Thyroid gland (tissue), 4 donors: ENCODE measurements at regions not wholly inside any gene's neighbourhood (a gene's known extent, or its start where the extent isn't known, plus 50 kb on each side); places are given as distances from the start of the nearest gene placed in this dataset.
"Not testable (repeated sequence)": the region's sequence is repeated elsewhere in the genome, so short reads cannot be mapped to it uniquely, and the experiment has no call there.

Source experiments
- DNase-seq, 2 donors: peaks; one replicate each; pipeline ENCODE4 v3.0.0-alpha.2; 2019
- H3K27ac ChIP-seq, 3 donors: fragments of 200-600 bp; sonication (generic); 1 replicate in 2 of 3; 2 replicates in 1 of 3; pipeline ENCODE4 v1.5.1; 2016 to 2019; ENCODE audit warnings: mild to moderate bottlenecking in 1 of 3, moderate library complexity in 1 of 3
- H3K27me3 ChIP-seq: fragments of 200-600 bp; sonication (generic); one replicate; pipeline ENCODE4 v1.5.1; 2019
- H3K36me3 ChIP-seq, 2 donors: fragments of 200-600 bp; sonication (generic); one replicate each; pipeline ENCODE4 v1.5.1; 2016 to 2019
- H3K4me1 ChIP-seq, 2 donors: fragments of 200-600 bp; sonication (generic); one replicate each; pipeline ENCODE4 v1.5.1; 2017 to 2019
- H3K4me3 ChIP-seq, 3 donors: fragments of 200-600 bp; sonication (generic); replicated peaks in 1 of 3; 1 replicate in 2 of 3; 2 replicates in 1 of 3; pipeline ENCODE4 v1.5.1; 2016; ENCODE audit warnings: mild to moderate bottlenecking in 1 of 3
- H3K9me3 ChIP-seq: fragments of 200-600 bp; sonication (generic); one replicate; pipeline ENCODE4 v1.5.1; 2017
- CTCF ChIP-seq, 6 experiments: fragments of 200-600 bp in 3 of 6; fragments of 450-650 bp in 3 of 6; sonication (generic) in 3 of 6; IDR thresholded peaks; one replicate each; pipeline ENCODE4 v1.5.1; 2016 to 2019; ENCODE audit warnings: antibody characterized with exemption in 6 of 6, mild to moderate bottlenecking in 2 of 6, inconsistent platforms in 1 of 6, moderate library complexity in 1 of 6
- POLR2A ChIP-seq, 2 donors: fragments of 450-650 bp; IDR thresholded peaks; one replicate each; pipeline ENCODE4 v1.6.1; 2017; ENCODE audit warnings: antibody characterized with exemption in 2 of 2, mild to moderate bottlenecking in 2 of 2, moderate library complexity in 1 of 2
- WGBS, 2 donors: methylation state at CpG; one replicate each; pipeline ENCODE4 v1.1.5; 2017; 5-methylcytosine and 5-hydroxymethylcytosine counted together
- intact Hi-C: fragments of 100-400 bp; cut with DNase I; formaldehyde crosslinking; loops from one replicate; pipeline ENCODE4 v1.15.1; 2023

GRCh38 chr22:23481369-23481768 lies 98.7 kb downstream of the IGLL1 start:
- intact Hi-C loops, result no loop called here
- H3K4me3 ChIP-seq, result no peak overlapping the region
- TF ChIP-seq POLR2A (IDR thresholded peaks at IDR 0.05) (no peak), CTCF (IDR thresholded peaks at IDR 0.05) (no peak)
- no peak overlapping the region for H3K27ac ChIP-seq
- DNase-seq, result no peak
- no peaks in the 10 kb centered on the region for H3K4me1 ChIP-seq
- no peaks in the 10 kb centered on the region for H3K27me3 ChIP-seq
- H3K36me3 ChIP-seq, result no peaks in the 10 kb centered on the region
- H3K9me3 ChIP-seq, result no peaks in the 10 kb centered on the region
- WGBS, 2 donors, result 87 to 89% methylated on average over 5 of the region's 5 CpGs

- TF ChIP-seq POLR2A (IDR thresholded peaks at IDR 0.05) (no peak), CTCF (IDR thresholded peaks at IDR 0.05) (no peak)
- H3K27me3 ChIP-seq, result no peaks in the 10 kb centered on the region
- no peaks in the 10 kb centered on the region for H3K9me3 ChIP-seq
- 75 to 76% methylated on average over 2 to 4 of the region's 4 CpGs for WGBS, 2 donors
- H3K4me3 ChIP-seq, result no peak overlapping the region
- H3K27ac ChIP-seq, result no peak overlapping the region
- DNase-seq, result no peak
- intact Hi-C loops, result no loop called here
- H3K4me1 ChIP-seq, result no peaks in the 10 kb centered on the region
- H3K36me3 ChIP-seq, result no peaks in the 10 kb centered on the region
Measured at GRCh38 chr22:23478175-23478574, 101.9 kb downstream of the IGLL1 start.

- H3K27me3 ChIP-seq, result not testable (repeated sequence)
Measured at GRCh38 chr22:23474531-23474930, 105.6 kb downstream of the IGLL1 start.

GRCh38 chr22:23473901-23474300 lies 106.2 kb downstream of the IGLL1 start:
- WGBS, 2 donors, result 84 to 91% methylated on average over 8 of the region's 8 CpGs
- H3K9me3 ChIP-seq, result no peaks in the 10 kb centered on the region
- no peak for DNase-seq
- no peak overlapping the region for H3K27ac ChIP-seq
- H3K36me3 ChIP-seq, result no peaks in the 10 kb centered on the region
- no peaks in the 10 kb centered on the region for H3K27me3 ChIP-seq
- intact Hi-C loops, result no loop called here
- no peak for TF ChIP-seq POLR2A (IDR thresholded peaks at IDR 0.05)
- TF ChIP-seq CTCF (IDR thresholded peaks at IDR 0.05), result no peak
- no peaks in the 10 kb centered on the region for H3K4me1 ChIP-seq
- H3K4me3 ChIP-seq, result no peak overlapping the region

More at GRCh38 chr22:23474531-23474930, 105.6 kb downstream of the IGLL1 start:
- H3K27ac ChIP-seq, H3K36me3 ChIP-seq, H3K4me1 ChIP-seq, H3K9me3 ChIP-seq, DNase-seq, intact Hi-C loops, H3K4me3 ChIP-seq: not testable (repeated sequence)
- 92 to 93% methylated on average over 6 of the region's 6 CpGs for WGBS, 2 donors

- H3K4me1 ChIP-seq, result not testable (repeated sequence)
Measured at GRCh38 chr22:23472376-23472775, 107.7 kb downstream of the IGLL1 start.

GRCh38 chr22:23471698-23472097 lies 108.4 kb downstream of the IGLL1 start:
- Histone ChIP-seq H3K4me3 (no peak overlapping the region), H3K9me3 (no peaks in the 10 kb centered on the region), H3K4me1 (no peaks in the 10 kb centered on the region), H3K36me3 (no peaks in the 10 kb centered on the region), H3K27ac (no peak overlapping the region), H3K27me3 (no peaks in the 10 kb centered on the region)
- DNase-seq, result no peak
- TF ChIP-seq POLR2A (IDR thresholded peaks at IDR 0.05), result no peak
- TF ChIP-seq CTCF (IDR thresholded peaks at IDR 0.05), result no peak
- intact Hi-C loops, result no loop called here
- 77 to 92% methylated on average over 3 of the region's 3 CpGs for WGBS, 2 donors

More at GRCh38 chr22:23472376-23472775, 107.7 kb downstream of the IGLL1 start:
- 86 to 88% methylated on average over 6 to 7 of the region's 7 CpGs for WGBS, 2 donors
- H3K9me3 ChIP-seq, H3K4me3 ChIP-seq, DNase-seq, intact Hi-C loops, H3K27me3 ChIP-seq, H3K36me3 ChIP-seq, H3K27ac ChIP-seq: not testable (repeated sequence)
